LNCaP clone FGC (cell line): ENCODE measurements at regions not wholly inside any gene's neighbourhood (a gene's known extent, or its start where the extent isn't known, plus 50 kb on each side); places are given as distances from the start of the nearest gene placed in this dataset.
"Not testable (repeated sequence)": the region's sequence is repeated elsewhere in the genome, so short reads cannot be mapped to it uniquely, and the experiment has no call there.

Experiments used
- DNase-seq: peaks from one replicate; pipeline ENCODE4 v3.0.0-alpha.2; 2011; ENCODE audit warnings: low read depth
- H3K4me3 ChIP-seq: 2 replicates; pipeline ENCODE4 v1.5.1; 2011; ENCODE audit warnings: mild to moderate bottlenecking, low read depth, low read length, control low read depth
- CTCF ChIP-seq: IDR thresholded peaks from 2 replicates; pipeline ENCODE4 v1.5.1; 2012; ENCODE audit warnings: mild to moderate bottlenecking; ENCODE audit not compliant: control insufficient read depth, insufficient read depth; ENCODE audit errors: extremely low read depth

GRCh38 chr14:28161040-28161439 lies 605.5 kb upstream of the FOXG1 start:
- DNase-seq = no peak
- no peak overlapping the region for H3K4me3 ChIP-seq
- no peak for TF ChIP-seq CTCF

- no peak for TF ChIP-seq CTCF
- DNase-seq = no peak
- no peak overlapping the region for H3K4me3 ChIP-seq
Observed at GRCh38 chr14:28163233-28163632, 603.4 kb upstream of the FOXG1 start.

- DNase-seq = no peak
- H3K4me3 ChIP-seq = no peak overlapping the region
- TF ChIP-seq CTCF = no peak
Observed at GRCh38 chr14:28163897-28164296, 602.7 kb upstream of the FOXG1 start.

- H3K4me3 ChIP-seq = peak overlapping the region; percentile 31
- DNase-seq = not testable (repeated sequence)
Observed at GRCh38 chr14:28187902-28188830, 578.4 kb upstream of the FOXG1 start.

GRCh38 chr14:28196878-28197277 lies 569.7 kb upstream of the FOXG1 start:
- no peak for TF ChIP-seq CTCF
- no peak overlapping the region for H3K4me3 ChIP-seq
- no peak for DNase-seq

- TF ChIP-seq CTCF = no peak
- no peak for DNase-seq
Observed at GRCh38 chr14:28220391-28220790, 546.2 kb upstream of the FOXG1 start.

GRCh38 chr14:28240909-28241308 lies 525.7 kb upstream of the FOXG1 start:
- TF ChIP-seq CTCF = no peak
- no peak overlapping the region for H3K4me3 ChIP-seq
- DNase-seq = no peak

More at GRCh38 chr14:28220391-28220790, 546.2 kb upstream of the FOXG1 start:
- H3K4me3 ChIP-seq = no peak overlapping the region
